GM12873 (cell line): ENCODE measurements at regions not wholly inside any gene's neighbourhood (a gene's known extent, or its start where the extent isn't known, plus 50 kb on each side); places are given as distances from the start of the nearest gene placed in this dataset.

Experiments
- CTCF ChIP-seq: IDR thresholded peaks from 2 replicates; pipeline ENCODE4 v1.5.1; 2012; ENCODE audit warnings: low read depth, mild to moderate bottlenecking, moderate library complexity, low read length, control low read depth; ENCODE audit not compliant: insufficient read depth; ENCODE audit errors: missing control alignments

GRCh38 chr22:44427611-44428470 is 70.2 kb downstream of the RTL6 start:
- TF ChIP-seq CTCF: no peak

- TF ChIP-seq CTCF: no peak
Measured at GRCh38 chr22:44426981-44427380, 71.1 kb downstream of the RTL6 start.

- TF ChIP-seq CTCF: no peak
Measured at GRCh38 chr22:44425694-44426045, 72.4 kb downstream of the RTL6 start.

GRCh38 chr22:44424867-44425693 is 73.0 kb downstream of the RTL6 start:
- no peak for TF ChIP-seq CTCF

GRCh38 chr22:44424359-44424682 is 73.7 kb downstream of the RTL6 start:
- TF ChIP-seq CTCF: no peak

GRCh38 chr22:44423556-44424358 is 74.3 kb downstream of the RTL6 start:
- no peak for TF ChIP-seq CTCF
